GM11168 (cell line): ENCODE measurements at regions not wholly inside any gene's neighbourhood (a gene's known extent, or its start where the extent isn't known, plus 50 kb on each side); places are given as distances from the start of the nearest gene placed in this dataset.

Experiments used
- in situ Hi-C: fragments of 300-500 bp; cut with MboI; formaldehyde crosslinking; loops from one replicate; pipeline ENCODE4 v1.12.0; 2022; ENCODE audit warnings: low sequenced_read_pairs; ENCODE audit not compliant: unreplicated experiment

DNA sequence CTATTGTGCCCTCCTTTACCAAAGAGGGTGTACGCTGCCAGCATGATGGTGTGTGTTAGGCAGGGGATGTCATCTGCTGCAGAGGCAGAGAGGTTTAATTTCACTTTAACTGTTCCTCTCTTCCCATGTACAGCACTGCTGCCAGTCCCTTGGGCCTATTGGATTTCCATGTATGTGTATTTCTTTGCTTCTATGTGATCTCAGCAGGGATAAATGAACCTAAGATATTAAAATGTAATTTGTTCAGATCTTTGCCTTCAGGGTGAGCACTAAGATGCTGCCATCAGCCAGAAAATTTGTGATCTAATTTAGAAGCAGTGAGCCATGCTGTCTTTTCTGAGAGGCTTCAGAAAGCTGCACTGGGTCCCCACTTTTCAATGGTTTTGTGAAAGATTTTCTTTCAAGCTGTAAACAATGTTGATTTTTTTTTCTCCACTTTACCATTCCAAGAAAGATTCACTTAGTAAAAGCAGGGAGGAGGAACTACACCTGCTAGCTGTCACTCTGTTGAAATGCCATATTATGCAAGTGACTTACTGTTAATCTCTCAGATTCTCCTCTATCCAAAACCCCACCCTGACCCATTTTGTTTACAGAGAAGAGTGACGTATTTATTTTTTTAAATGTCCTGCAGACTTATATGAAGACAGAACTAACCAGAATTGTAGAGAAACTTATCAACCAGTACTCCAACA lies 261.9 kb downstream of the TBL1XR1 start:
- in situ Hi-C loops = loop anchor here (25.0 kb wide), 1 partner anchor 423 kb away; no protein-coding TSS in a partner anchor

DNA sequence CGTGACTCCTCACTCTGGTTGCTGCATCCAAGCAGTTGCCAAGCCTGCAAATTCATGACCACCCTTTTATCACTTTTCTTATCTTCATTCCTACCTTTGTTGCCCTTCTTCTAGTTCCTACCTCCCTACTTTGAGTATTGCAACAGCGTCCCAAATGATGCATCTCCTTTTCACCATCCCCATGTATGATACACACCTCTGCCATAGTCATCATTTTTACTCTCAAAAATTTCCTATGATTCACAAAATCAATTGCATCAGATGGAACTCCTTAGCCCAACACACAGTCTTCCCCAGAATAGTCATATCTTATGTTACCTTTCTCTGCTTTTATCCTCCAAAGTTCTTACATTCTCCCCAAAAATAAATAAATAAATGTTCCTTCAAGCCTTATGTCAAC lies 262.6 kb downstream of the TBL1XR1 start:
- in situ Hi-C loops = loop anchor here (25.0 kb wide), 1 partner anchor 422 kb away; no protein-coding TSS in a partner anchor

DNA sequence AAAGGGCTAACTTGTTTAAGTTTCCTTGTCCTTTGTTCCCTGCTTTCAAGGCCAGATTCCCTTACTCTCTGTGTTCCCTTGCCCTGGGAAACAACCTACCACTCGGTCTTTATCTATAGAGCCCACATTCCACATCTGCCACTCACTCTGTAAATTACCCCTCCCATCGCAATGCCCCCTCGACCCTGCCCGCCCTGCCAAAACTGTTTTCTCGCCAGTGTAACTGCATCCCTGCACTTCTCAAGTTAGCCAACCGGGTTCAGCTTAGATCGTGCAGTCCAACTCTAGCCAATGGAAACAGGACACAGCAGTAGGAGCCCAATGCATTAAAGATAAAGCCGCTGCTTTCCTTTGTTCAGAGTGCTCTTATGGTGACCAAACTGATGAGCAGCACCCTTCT lies 263.6 kb downstream of the TBL1XR1 start:
- in situ Hi-C loops = loop anchor here (25.0 kb wide), 1 partner anchor 421 kb away; no protein-coding TSS in a partner anchor

DNA sequence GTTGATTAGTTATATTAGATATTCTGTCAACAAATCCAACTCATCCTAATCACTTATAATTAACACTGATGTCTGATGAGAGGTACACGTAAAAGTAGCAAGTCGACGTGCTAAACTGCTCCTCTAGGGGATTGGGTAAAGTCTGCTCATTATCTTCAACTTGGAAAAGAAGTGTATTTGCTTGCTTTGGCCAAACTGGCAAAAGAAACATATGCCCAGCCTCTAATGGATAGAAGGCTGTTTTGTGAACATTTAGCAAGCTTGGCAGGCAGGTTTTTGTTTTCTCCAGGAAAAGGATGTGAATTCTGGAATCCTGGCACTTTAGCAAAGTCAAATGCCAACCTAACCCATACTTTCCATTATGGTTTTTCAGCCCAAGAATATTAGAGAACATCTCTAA lies 264.8 kb downstream of the TBL1XR1 start:
- in situ Hi-C loops = loop anchor here (25.0 kb wide), 1 partner anchor 420 kb away; no protein-coding TSS in a partner anchor

DNA sequence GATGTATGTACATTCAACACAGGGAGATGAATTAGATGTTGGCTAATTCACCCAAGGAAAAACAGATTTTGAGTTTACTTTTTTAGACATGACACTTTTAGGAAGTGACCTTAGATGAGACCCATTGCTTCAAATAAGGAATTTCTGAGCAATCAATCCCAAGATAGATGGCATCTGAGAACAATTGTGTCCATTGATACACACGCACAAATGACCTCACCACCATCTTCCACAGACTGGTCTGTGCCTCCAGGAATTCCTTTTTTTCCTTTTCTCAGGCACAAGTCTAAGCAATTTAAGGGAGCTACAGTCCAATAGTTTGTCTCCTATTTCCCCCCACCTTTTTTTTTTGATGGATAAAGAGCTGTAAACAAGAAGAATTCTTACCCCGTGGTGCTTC lies 265.3 kb downstream of the TBL1XR1 start:
- in situ Hi-C loops = loop anchor here (25.0 kb wide), 1 partner anchor 420 kb away; no protein-coding TSS in a partner anchor

DNA sequence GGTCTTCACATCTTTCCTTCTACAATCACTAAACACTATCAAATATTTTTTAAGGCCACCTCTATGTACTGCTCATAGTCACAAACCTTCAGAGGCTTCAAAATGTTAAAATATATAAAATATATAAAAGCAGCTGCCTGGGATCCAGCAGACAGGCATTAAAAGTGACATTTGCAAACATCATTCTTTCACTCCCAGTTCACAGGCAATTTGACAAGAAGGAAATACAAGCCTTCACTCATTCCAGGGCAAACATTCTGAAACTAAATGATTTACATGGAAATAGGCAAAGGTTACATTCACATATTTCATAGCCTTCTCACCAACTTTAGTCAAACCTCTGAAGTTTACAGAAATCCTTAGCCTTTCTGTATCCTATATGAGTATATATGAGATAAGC lies 266.3 kb downstream of the TBL1XR1 start:
- in situ Hi-C loops = loop anchor here (25.0 kb wide), 1 partner anchor 419 kb away; no protein-coding TSS in a partner anchor

DNA sequence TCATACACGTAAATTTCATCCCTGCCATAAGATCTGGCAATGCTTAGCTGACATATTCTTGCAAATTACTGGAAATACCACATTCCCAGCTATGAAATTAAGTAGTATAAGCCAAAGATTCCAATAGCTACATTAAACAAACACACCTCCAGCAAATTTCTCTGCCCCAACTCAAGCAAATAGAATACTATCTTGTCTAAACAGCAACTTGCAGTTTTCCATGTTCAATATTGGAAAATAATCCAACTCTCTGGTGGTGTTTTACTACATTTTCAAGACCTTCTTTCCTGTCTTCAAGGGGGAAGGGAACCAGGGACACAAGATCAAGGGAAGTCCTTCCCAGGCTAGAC lies 268.7 kb downstream of the TBL1XR1 start:
- in situ Hi-C loops = loop anchor here (25.0 kb wide), 1 partner anchor 416 kb away; no protein-coding TSS in a partner anchor

DNA sequence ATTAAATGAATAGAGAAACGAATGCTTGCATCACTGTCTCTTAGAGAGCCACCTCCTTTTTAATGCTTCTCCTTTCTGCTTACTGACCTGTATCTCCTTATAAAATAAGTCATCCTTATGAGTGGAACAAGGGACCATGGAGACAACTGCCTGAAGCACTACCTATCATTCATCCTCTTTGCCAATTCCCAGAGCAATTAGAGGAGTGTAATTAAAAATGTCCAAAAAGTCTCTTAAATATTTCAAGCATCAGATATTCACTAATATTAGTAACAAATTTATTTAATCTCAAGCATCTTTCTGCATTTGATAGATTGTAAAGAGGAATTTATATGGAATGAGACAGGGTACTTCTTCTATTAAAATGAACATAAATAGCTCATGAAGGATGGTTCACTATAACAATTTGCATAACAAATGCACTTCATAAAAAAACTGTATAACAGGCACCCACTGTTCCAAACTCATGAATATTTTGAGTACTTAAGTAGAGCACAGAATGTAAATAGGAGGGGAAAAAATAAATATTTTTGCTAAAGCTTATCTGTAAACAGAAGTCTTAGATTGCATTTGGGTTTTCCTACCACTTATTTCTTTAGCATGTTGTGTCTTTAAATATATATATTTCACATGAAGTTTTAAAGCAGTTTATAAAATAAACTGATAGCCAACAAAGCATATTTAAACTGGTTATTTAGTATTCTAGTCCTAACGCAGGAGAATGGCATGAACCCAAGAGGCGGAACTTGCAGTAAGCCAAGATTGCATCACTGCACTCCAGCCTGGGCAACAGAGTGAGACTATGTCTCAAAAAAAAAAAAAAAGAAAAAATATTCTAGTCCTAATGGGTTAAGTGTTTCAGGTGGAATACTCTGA lies 269.3 kb downstream of the TBL1XR1 start:
- in situ Hi-C loops = loop anchor here (25.0 kb wide), 1 partner anchor 416 kb away; no protein-coding TSS in a partner anchor

DNA sequence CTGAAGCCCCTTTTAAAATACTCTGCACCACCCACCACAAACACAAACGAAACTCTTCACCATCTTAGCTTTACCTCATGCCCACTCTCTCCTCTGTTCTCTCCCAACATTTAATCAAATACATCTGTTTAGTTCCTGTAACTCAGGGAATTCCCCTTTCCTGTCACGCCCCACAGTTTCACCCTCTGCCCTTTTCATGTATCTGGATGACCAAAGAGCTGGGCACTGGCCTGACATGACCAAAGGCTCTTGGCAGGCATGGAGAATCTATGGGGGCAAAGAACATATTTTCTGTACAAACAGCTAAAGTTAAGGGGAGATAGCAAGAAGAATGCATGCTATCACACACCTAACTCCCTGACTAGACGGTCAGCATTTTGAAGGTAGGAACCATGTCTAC lies 270.0 kb downstream of the TBL1XR1 start:
- in situ Hi-C loops = loop anchor here (25.0 kb wide), 1 partner anchor 415 kb away; no protein-coding TSS in a partner anchor

DNA sequence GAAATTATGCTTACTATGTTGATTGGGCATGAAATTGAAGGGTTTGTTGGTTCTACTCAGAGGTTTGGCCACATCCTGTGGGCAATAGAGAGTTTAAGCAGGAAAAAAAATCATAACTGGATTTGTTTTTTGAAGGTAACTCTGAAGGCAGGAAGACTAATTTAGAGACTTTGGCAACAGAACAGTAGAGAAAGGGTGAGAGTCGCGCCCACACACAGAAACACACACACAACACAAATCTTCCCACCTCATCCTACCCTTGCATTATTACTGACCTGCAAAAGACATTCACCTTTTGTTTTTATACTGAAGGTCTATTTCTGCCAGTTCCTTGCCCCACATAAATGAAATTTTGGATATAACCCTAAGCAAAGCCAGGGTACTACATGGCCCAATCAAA lies 270.6 kb downstream of the TBL1XR1 start:
- in situ Hi-C loops = loop anchor here (25.0 kb wide), 1 partner anchor 414 kb away; no protein-coding TSS in a partner anchor

DNA sequence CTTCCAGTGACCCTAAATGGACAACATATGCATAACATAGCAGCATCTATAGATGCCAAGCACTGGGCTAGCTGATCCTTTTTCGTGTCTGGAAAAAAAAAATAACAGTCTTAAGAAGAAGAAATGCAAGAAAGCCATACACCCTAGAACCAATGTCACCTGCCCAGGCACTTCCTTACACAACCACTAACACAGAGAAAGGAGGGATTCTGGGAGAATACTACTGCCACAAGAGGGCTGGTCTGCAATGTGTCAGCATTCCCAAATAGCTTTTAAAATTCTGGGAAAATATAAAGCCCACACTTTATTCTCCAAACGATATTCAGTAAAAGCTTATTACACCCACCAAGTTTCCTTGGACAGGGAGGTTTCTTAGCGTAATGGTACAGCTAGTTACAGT lies 271.2 kb downstream of the TBL1XR1 start:
- in situ Hi-C loops = loop anchor here (25.0 kb wide), 1 partner anchor 414 kb away; no protein-coding TSS in a partner anchor

DNA sequence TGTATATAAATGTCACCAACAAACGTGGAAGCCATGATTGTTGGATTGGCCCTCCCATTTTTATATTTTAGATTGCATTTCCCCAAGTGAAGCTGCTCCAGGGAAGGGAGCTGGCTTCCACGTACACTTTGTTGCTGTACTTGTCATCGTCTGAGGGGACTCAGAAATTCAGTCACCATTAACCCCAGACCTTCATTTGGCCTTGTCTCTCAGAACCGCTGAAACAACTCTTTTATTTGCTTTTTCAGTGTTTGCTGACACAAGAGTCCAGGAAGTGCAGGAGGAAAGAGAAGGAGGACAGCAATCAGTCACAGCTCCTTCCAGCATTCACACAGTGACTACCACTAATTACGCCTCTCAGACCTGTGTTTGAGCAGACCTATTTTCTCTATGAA lies 276.5 kb downstream of the TBL1XR1 start:
- in situ Hi-C loops = no loop called here

DNA sequence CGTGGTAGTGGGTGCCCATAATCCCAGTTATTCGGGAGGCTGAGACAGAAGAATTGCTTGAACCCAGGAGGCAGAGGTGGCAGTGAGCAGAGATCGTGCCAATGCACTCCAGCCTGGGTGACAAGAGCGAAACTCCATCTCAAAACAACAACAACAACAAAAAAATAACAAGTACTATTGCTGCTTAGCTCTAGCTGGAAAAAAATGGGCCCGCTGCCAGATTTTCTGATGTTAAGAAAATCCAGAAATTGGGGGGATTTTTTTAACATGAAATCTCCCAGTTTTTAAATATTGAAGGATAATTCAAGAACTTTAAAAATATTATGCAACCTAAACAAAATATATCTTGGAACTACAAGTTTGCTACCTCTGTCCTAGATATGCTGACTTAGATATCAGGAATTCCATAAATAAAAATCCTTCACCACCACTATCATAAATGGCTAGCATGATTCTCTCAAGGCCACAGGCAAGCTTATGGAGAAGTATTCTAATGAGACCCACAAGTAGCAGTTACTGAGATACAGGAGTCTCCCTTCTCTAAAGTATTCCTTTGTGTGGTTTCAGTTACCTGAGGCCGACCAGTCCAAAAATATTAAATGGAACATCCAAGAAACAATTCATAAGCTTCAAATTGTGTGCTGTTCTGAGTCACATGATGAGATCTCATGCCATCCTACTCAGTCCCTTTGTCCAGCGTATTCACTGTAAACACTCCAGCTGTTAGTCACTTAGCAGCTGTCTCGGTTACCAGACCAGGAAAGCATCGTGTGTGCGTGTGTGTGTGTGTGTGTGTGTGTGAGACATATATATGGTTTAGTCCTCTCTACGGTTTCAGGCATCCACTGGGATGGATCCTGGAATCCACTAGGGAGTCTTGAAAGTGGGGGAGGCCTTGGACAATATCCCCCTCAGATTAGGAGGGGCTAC lies 277.2 kb downstream of the TBL1XR1 start:
- in situ Hi-C loops = no loop called here

DNA sequence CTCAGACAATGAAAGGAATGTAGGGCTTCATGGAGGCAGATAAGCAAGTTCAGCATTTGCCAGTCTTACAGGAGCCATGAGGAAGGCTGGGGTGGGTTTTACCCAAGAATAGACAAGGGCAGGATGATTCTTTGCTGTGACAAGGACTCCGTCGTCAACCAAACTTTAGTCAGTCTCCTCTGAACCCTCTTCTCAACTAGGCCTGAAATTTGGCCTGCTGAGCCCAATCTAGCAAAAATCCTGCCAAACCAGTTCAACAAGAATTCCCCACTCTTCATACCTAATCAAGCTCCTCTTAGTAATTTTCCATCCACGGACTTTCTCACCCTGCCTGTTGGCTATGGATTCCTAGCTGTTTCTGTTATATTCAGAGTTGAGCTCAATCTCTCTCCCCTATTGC lies 280.5 kb downstream of the TBL1XR1 start:
- in situ Hi-C loops = no loop called here

DNA sequence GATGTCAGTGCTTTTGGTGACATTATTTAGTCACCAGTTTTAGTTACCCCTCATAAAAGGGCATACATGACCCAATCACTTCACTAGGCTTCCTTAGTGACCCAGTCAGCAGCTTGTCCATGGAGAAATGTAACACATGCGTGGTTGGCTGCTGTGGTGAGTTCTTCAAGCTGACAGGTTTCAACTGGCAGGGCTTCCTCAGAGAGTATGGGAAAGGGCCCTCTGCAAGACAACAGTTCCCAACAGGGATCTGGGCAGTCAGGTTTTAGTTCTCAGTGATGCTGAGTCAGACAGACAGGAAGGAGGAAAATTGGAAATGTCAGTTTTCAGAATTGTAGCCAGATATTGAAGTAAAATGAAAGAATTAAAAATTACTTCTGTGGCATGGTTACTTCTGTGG lies 282.5 kb downstream of the TBL1XR1 start:
- in situ Hi-C loops = no loop called here

DNA sequence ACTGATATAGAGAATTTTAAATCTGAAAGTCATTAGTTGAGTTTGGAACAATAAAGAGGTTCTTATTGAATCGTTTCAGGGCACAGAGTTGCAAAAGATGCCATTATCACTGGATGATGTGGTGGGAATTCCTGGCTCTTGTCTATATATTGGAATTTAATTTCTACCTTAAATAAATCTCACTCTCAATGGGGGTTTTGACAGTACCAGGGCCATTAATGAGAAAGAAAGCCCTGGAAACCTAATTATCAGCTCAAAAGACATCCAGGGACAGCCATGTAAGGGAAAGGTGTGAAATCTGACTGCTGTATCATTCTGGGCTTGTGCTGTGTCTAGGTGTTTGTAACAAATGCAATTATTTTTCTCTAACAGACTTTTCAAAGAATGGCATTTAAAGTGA lies 285.7 kb downstream of the TBL1XR1 start:
- in situ Hi-C loops = no loop called here

DNA sequence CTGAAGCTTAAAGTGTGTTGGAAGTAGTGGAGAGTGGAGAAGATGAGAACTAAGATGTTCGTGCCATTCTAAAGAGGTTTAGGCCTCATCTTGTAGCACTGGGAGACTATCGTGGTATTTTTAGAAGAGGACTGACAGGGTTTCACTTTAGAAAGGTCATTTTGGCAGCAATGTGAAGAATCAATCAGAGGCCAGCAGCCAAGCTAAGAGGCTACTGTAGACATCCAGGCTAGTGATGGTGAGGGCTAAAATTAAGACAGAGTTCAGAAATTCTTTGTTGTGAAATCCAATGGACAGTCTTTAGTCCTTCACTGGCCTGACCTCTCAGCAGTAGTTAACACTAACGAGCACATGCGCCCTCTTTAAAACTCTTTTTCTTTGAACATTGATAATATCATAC lies 288.2 kb downstream of the TBL1XR1 start:
- in situ Hi-C loops = no loop called here

DNA sequence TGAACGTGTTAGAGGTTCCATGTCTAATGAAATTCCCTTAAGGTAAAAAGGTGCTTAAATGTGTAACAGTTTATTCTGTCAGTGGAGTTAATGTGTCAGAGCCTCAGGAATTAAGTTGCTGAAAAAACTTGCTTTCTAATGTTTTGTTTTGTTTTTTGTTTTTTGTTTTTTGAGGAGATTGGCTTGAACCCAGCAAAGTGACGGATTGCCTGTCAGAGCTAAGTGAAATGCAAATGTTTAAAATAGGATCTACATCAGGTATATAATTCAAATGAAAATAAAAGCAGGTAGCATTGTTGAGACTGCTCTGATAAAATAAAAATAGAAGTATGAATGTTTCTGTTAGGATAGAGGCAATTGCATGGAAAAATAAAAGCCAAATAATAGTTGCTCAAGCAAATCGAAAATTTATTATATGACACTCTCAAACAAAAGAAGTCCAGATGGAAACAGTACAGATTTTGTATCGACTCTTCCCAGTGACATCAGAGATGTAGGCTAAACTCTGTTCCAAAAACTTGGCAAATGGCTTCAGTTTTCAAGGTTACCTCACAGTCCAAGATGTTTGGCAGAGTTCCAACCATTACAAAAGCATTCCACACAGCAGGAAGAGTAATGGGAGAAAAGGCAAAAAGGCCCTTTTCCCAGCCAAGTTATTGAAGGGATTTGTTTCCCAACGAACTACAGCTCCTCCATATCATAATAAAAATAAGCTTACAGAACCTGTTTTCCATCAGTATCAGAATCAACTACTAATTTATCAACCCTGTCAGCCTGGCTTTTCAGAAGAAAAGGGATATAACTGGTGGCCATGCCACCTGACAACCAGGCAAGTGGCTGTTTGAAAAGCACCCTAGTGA lies 291.0 kb downstream of the TBL1XR1 start:
- in situ Hi-C loops = no loop called here

DNA sequence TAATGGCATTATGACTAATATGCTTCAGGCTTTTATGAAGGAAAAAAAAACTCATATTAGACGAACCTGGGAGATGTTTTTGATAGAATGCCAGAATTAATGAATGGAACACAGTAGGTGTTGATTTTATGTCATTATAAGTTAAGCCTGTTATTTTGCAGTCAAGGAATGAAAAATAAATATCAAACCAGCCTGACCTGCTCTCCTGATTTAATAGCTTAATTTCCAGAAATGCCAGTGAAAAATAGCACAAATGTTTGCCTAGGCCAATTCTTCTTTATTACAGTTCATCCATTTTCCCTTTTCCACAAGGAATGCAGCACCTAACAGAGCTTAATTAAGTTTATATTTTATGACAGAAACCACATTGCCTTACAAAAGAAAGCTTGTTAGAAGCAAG lies 292.0 kb downstream of the TBL1XR1 start:
- in situ Hi-C loops = no loop called here
